SJCRH30 (cell line): ENCODE measurements at regions not wholly inside any gene's neighbourhood (a gene's known extent, or its start where the extent isn't known, plus 50 kb on each side); places are given as distances from the start of the nearest gene placed in this dataset.
A peak's percentile ranks its signal among the peaks of the same experiment; 100 is the strongest.

ENCODE experiments used
- DNase-seq, 2 experiments: peaks; one replicate each; pipeline ENCODE4 v3.0.0-alpha.2; 2015 to 2020
- H3K27ac ChIP-seq: fragments of 250-450 bp; sonication (Bioruptor Pico); 2 replicates; pipeline ENCODE4 v1.5.1; 2020; ENCODE audit warnings: mild to moderate bottlenecking, moderate library complexity
- H3K27me3 ChIP-seq: fragments of 250-450 bp; sonication (Bioruptor Pico); 2 replicates; pipeline ENCODE4 v1.5.1; 2020; ENCODE audit warnings: mild to moderate bottlenecking, moderate library complexity
- H3K36me3 ChIP-seq: fragments of 250-450 bp; sonication (Bioruptor Pico); 2 replicates; pipeline ENCODE4 v1.5.1; 2020; ENCODE audit warnings: mild to moderate bottlenecking, moderate library complexity
- H3K4me1 ChIP-seq: fragments of 250-450 bp; sonication (Bioruptor Pico); 2 replicates; pipeline ENCODE4 v1.5.1; 2020; ENCODE audit warnings: mild to moderate bottlenecking, moderate library complexity
- H3K4me3 ChIP-seq: fragments of 250-450 bp; sonication (Bioruptor Pico); 2 replicates; pipeline ENCODE4 v1.5.1; 2020; ENCODE audit warnings: mild to moderate bottlenecking, moderate library complexity
- H3K9me3 ChIP-seq: fragments of 250-450 bp; sonication (Bioruptor Pico); replicated peaks from 2 replicates; pipeline ENCODE4 v1.5.1; 2020; ENCODE audit warnings: mild to moderate bottlenecking, moderate library complexity

DNA sequence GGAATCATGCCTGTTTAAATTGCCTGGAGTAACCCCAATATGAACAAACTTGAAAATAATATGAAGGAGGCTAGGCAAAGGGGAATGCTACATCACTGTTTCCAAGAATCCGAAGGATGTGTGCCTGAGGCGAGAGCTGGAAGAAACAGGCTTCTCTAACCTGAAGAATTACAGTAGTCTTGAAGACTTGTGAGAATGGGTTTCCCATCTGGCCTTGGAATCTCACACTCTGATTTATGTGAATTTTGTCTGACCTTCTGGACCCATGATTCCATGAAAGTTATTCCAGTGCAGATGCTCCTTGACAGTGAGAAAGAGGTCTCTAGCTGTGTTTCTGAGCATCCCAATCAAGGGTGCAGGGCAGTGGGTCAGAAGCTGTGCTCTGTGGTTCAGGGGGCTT is 122.1 kb upstream of the PARP11 start:
- H3K27me3 ChIP-seq = no peaks in the 10 kb centered on the region
- no peak for DNase-seq
- H3K4me1 ChIP-seq = peaks cover 57% of the 10 kb centered on the region
- H3K27ac ChIP-seq = peak overlapping the region; percentile 1; the same call in 1 of the 2 replicates
- H3K9me3 ChIP-seq = no peaks in the 10 kb centered on the region
- no peak overlapping the region for H3K4me3 ChIP-seq
- no peaks in the 10 kb centered on the region for H3K36me3 ChIP-seq

DNA sequence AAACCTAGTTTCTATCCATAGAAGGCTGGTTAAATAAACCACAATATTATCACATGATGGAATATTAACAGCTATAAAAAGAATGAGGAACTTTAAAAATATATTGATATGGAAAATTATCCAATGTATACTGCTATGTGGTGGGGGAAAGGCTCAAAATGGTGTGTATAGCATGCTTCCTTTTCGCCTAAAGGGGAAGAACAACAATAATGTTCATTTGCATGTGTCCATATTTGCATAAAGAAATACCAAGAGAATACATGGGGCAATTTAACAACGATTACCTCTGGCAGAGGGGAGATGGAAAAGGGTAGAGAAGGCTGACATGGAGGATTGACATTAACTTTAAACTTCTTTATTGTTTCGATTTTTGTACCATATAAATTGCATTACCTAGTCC is 121.3 kb upstream of the PARP11 start:
- no peaks in the 10 kb centered on the region for H3K9me3 ChIP-seq
- no peak overlapping the region for H3K4me3 ChIP-seq
- no peak overlapping the region for H3K27ac ChIP-seq
- DNase-seq = no peak
- peaks cover 57% of the 10 kb centered on the region for H3K4me1 ChIP-seq
- H3K27me3 ChIP-seq = no peaks in the 10 kb centered on the region
- no peaks in the 10 kb centered on the region for H3K36me3 ChIP-seq

DNA sequence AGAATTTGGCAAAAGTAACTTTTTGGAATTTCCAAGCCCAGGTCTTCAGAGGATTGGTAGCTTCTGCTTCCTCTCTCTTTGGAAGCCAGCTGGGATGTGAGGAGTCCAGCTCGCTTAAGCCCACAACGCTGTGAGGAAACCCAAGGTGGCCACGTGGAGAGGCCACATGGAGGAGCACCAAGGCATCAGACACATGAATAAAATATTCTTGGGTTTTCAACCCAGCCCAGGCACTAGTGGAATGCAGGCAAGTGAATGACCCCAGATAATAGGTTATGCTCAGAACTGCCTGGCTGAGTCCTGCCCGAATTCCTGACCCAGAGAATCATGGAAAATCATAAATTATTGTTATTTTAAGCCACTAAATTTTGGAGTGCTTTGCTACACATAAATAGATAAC is 119.7 kb upstream of the PARP11 start:
- Histone ChIP-seq H3K4me1 (peaks cover 48% of the 10 kb centered on the region), H3K27me3 (no peaks in the 10 kb centered on the region), H3K4me3 (no peak overlapping the region), H3K27ac (no peak overlapping the region), H3K9me3 (peaks cover 4% of the 10 kb centered on the region; the same call in 1 of the 2 replicates), H3K36me3 (no peaks in the 10 kb centered on the region)
- no peak for DNase-seq

DNA sequence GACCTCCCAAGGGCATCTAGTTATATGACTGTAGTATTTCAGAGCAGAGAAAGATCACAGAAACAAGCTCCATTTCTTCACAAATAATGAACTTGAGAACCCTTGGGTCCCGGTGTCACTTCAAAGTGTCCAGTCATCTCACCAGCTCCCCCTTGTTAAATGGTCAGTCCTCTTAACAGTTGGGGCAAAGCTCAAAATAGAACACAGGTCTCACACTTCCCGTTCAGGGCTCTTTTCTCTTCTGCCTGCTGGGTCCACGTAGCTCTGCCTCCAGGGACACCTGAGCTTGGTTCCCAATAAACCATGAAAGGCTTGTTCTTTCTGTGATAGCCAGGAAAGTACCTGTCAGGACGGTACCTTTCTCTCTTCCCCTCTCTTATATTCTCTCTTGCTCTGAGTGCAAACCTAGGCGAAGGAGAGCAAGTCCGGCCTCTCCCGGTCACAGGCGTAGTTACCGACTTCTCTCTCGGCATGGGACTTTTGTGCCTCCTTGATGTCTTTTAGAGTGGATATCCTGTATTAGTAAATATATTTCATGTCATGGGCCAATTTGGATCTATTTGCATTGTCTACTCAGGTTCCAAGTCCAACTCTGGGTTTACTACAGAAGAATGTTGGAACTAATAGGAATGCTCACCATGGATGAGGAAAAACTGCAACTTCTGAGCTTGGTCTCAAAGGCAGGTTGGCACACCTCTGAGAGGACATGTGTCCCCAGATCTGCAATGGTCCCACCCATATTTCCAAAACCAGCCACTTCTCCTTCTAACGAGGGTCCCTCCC is 118.8 kb upstream of the PARP11 start:
- DNase-seq = no peak
- Histone ChIP-seq H3K27ac (peak overlapping the region; percentile 92; the same call in 1 of the 2 replicates), H3K4me3 (no peak overlapping the region), H3K36me3 (no peaks in the 10 kb centered on the region), H3K9me3 (peaks cover 6% of the 10 kb centered on the region; the same call in 1 of the 2 replicates), H3K27me3 (no peaks in the 10 kb centered on the region), H3K4me1 (peaks cover 39% of the 10 kb centered on the region)

DNA sequence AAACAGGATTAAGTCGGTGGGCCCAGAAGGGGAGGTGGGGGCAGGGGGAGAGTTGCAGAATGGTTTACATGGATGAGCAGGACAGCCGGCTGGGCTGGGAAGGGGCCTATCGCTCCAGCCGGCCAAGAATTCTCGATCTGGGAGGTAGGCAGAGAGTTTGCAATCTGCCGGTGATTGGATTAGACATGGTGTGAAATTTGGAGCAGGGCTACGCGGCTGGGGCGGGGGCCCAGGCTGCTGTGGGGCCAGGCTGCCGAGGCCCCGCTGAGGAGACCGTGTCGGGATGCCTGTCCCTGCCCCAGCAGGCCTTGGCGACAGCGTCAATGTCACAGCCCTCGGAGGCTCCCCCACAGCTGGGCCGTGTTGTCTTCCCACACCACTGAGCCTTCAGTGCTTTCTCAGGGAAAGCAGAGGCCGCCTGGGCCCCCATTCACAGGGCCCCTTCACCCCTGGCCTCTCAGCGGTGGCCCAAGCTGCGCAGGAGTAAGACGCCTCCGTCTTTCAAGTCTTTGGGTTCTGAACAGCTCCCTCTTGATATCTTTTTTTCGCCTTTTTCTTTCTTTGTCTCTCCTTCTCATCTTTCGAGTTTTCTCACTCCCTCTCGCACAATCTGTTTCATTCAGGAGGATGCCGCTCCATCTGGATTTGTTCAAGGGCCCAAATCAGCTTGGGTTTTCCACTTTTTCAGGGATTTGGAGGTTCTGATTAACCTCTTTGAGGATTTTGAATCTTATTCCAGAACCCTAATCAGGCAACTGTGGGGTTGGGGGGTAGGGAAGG is 117.5 kb upstream of the PARP11 start:
- no peaks in the 10 kb centered on the region for H3K27me3 ChIP-seq
- peaks cover 6% of the 10 kb centered on the region; the same call in 1 of the 2 replicates for H3K9me3 ChIP-seq

DNA sequence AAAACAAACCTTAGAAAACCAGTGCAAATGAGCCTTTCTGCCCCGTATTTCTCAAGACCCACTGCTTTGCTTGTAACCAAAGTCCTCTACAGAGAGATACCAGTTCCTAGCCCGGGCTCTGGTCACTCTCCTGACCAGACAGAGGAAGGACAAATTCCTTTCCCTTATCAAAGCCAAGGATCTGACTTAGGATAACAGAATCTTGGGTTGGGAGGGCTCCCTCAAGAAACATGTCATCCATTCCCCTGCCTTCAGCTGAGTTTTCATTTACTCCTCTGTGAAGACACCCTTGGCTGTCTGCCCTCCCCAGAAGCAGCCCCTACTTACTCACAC is 116.0 kb upstream of the PARP11 start:
- peaks cover 6% of the 10 kb centered on the region; the same call in 1 of the 2 replicates for H3K9me3 ChIP-seq
- no peak overlapping the region for H3K4me3 ChIP-seq
- DNase-seq = no peak
- no peaks in the 10 kb centered on the region for H3K36me3 ChIP-seq
- no peaks in the 10 kb centered on the region for H3K27me3 ChIP-seq
- H3K27ac ChIP-seq = no peak overlapping the region; the same call in 1 of the 2 replicates
- peaks cover 21% of the 10 kb centered on the region for H3K4me1 ChIP-seq

More for the DNA sequence above, 117.5 kb upstream of the PARP11 start:
- DNase-seq = peak; percentile 74 to 80
- peak overlapping the region; percentile 15; the same call in 1 of the 2 replicates for H3K4me3 ChIP-seq
- H3K27ac ChIP-seq = peak overlapping the region; percentile 92
- H3K36me3 ChIP-seq = no peaks in the 10 kb centered on the region
- H3K4me1 ChIP-seq = peaks cover 29% of the 10 kb centered on the region

DNA sequence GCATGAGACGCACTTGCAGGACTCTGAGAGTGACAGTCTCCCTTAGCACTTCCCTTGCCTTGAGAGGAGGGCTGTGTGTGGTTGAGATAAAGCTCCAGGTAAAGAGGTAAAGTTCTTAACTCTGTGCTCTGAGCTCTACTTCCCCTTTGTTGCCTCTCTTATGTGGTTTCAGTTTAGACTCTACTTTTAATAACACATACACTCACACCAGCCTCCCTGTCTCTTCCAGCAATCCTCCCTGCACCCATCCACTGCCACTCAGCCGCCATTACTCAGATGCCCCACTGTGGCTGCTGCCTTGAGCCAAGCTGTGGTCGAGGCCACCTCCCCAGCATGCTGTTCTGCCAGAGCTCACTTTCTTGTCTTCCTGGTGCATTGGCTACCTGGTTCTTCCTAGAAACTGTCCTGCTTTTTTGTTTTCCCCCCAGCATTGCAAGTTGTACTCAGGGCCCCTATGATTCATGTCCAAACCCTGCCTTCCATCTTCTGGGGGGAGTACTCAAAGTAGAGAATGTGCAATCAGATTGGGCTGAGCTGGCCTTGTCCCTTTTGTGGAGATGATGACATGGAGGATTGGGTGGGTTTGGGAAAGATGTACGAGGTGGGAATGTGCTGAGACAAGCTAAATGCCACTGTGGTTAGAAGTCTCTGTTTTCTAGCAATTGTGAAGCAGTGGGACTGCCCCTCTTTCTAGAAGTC is 115.5 kb upstream of the PARP11 start:
- Histone ChIP-seq H3K27me3 (no peaks in the 10 kb centered on the region), H3K4me3 (no peak overlapping the region), H3K36me3 (no peaks in the 10 kb centered on the region), H3K4me1 (peaks cover 20% of the 10 kb centered on the region), H3K9me3 (peaks cover 8% of the 10 kb centered on the region), H3K27ac (no peak overlapping the region; the same call in 1 of the 2 replicates)
- no peak for DNase-seq

DNA sequence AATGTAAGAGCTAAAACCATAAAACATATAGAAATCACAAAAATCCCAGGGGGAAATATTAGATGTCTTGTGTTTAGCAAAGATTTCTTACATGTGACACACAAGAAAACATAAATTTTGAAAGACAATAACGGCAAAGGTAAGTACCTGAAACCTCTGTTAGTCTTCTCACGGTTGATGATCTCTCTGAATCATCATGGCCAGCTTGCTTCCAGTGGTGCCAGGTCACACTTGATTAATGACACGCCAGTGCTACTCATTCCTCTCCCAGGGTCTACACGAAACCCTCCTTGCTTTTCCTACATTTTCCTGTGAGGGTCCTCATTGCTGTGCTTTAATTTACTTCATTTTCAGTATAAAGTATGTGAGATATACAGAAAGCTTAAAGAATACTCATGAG is 114.4 kb upstream of the PARP11 start:
- no peak overlapping the region for H3K4me3 ChIP-seq
- H3K9me3 ChIP-seq = peaks cover 10% of the 10 kb centered on the region
- no peaks in the 10 kb centered on the region for H3K27me3 ChIP-seq
- H3K4me1 ChIP-seq = peaks cover 20% of the 10 kb centered on the region
- H3K36me3 ChIP-seq = no peaks in the 10 kb centered on the region
- DNase-seq = no peak
- H3K27ac ChIP-seq = no peak overlapping the region

DNA sequence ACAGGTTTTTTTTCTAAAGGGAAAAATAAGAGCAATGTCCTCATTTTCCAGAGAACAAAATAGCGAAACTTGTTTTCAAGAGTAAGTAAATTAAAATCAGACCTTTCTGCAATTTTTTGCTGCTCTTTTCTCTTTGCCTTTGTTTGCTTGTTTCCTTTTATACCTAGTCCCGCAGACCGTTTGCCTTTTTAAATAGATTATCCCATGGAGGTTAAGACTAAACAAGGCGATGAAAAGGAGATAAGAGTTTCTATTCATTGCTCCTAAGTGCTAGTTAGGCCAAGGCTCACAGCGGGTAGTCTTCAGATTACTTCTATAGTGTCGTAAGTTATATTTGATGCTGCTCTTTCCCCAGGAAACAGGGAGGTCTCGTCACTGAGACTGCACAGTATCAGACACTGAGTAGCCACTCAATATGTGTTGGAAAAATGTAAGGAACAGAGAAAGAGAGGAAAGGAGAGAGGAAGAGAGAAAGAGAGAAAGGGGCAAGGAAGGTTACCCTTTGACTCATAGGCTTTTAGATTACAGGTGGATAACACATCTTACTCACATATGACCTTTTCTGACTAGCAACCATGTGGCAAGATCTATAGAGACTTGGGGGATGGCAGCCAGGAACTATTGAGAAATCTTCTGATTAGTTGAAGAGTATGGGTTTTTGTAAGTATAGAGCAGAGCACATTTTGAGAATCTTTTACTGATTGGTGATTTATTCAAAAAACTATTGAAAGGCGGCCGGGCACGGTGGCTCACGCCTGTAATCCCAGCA is 107.5 kb upstream of the PARP11 start:
- Histone ChIP-seq H3K27ac (no peak overlapping the region), H3K4me3 (no peak overlapping the region), H3K27me3 (no peaks in the 10 kb centered on the region), H3K9me3 (peaks cover 8% of the 10 kb centered on the region; the same call in 1 of the 2 replicates), H3K36me3 (no peaks in the 10 kb centered on the region), H3K4me1 (no peaks in the 10 kb centered on the region)
- no peak for DNase-seq

DNA sequence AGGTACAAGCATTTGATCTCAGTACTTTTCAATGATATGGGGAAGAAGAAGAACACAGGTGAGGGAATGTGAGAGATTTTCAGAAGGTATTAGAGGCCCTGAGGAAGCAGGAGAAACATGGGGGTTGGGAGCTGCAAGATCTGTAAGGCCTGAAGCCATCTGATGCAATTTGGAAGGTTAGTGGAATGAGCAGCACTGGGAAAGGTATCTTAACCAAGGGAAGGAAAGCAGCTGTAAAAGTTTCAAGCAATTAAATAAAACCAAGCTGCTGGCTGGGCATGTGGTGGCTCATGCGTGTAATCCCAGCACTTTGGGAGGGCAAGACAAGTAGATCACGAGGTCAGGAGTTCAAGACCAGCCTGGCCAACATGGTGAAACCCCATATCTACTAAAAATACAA is 104.4 kb upstream of the PARP11 start:
- no peak for DNase-seq
- no peaks in the 10 kb centered on the region for H3K36me3 ChIP-seq
- H3K27me3 ChIP-seq = no peaks in the 10 kb centered on the region

DNA sequence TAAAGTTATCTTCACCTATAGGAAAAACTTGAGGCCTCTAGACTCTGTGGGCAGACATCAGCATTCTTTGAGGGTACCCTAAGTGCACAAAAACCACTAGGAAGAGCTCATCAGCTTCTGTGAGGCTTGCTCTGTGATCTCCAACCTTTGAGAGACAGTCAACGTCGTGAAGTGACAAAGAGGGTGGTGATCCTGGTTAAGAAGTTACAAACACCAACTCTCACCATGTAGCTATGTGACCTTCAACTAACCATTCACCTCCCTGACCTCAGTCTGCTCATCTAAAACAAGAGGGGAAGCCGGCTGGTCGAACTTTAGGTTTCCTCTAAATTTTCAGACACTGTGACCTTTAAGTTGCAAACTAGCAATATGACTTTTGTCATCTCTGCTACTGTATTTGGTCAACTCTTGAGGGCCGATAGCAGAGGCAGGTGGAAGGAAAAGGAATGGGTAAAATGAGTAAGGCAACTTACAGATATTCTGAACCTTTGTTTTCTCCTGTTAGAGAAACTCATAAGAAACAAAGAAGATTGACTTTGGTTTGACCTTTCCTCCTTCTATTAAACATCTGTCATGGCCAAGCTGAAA is 103.2 kb upstream of the PARP11 start:
- DNase-seq = no peak
- H3K36me3 ChIP-seq = no peaks in the 10 kb centered on the region
- H3K27ac ChIP-seq = no peak overlapping the region
- H3K4me1 ChIP-seq = peaks cover 5% of the 10 kb centered on the region; the same call in 1 of the 2 replicates
- no peak overlapping the region for H3K4me3 ChIP-seq
- 0 out of 2 replicates have a peak, but pooled peaks cover 4% of the 10 kb centered on the region for H3K9me3 ChIP-seq
- H3K27me3 ChIP-seq = no peaks in the 10 kb centered on the region

More for the DNA sequence above, 104.4 kb upstream of the PARP11 start:
- no peak overlapping the region for H3K4me3 ChIP-seq
- H3K4me1 ChIP-seq = peaks cover 5% of the 10 kb centered on the region; the same call in 1 of the 2 replicates
- H3K9me3 ChIP-seq = 0 out of 2 replicates have a peak, but pooled peaks cover 4% of the 10 kb centered on the region
- no peak overlapping the region for H3K27ac ChIP-seq

DNA sequence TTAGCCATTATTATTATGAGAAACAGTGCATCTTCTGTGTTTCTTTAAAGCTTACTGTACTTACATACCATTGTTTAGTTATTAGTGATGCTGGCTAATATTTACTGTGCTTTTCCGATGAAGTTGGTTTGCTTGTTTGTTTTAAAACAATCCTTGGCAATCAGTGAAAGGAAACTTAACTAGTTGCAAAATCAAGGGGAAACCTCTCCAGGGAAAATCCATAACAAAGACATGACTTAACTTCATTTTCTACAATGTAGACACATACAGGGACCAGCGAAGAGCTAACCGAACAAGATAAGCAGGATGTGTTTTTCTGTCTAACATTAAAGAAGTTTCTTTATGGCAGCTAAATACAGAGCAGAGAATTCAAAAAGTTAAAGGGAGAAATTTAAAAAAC is 102.5 kb upstream of the PARP11 start:
- no peaks in the 10 kb centered on the region for H3K27me3 ChIP-seq
- peaks cover 5% of the 10 kb centered on the region; the same call in 1 of the 2 replicates for H3K4me1 ChIP-seq
- no peak for DNase-seq
- H3K36me3 ChIP-seq = no peaks in the 10 kb centered on the region
- H3K4me3 ChIP-seq = no peak overlapping the region
- H3K9me3 ChIP-seq = 0 out of 2 replicates have a peak, but pooled peaks cover 2% of the 10 kb centered on the region
- no peak overlapping the region for H3K27ac ChIP-seq

DNA sequence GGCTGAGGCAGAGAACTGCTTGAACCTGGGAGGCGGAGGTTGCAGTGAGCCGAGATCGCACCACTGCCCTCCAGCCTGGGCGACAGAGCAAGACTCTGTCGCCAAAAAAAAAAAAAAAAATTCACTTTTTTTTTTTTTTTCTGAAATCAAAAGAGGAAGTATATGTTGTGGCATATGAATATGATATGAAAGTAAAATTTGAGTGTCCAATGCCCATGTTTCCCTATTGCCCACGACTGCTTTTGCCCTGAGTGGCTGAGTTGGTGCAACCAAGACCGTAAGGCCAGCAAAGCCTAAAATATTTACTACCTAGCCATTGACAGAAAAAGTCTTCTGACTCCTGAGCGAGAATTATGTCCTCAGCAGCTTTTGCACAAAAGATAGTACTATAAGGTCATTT is 101.7 kb upstream of the PARP11 start:
- Histone ChIP-seq H3K27me3 (no peaks in the 10 kb centered on the region), H3K9me3 (no peaks in the 10 kb centered on the region), H3K27ac (no peak overlapping the region), H3K4me3 (no peak overlapping the region), H3K4me1 (peaks cover 5% of the 10 kb centered on the region; the same call in 1 of the 2 replicates), H3K36me3 (no peaks in the 10 kb centered on the region)
- no peak for DNase-seq
